Adrenal gland (tissue), 9 donors: ENCODE measurements at regions not wholly inside any gene's neighbourhood (a gene's known extent, or its start where the extent isn't known, plus 50 kb on each side); places are given as distances from the start of the nearest gene placed in this dataset.
A peak's percentile ranks its signal among the peaks of the same experiment; 100 is the strongest.

ENCODE experiments used
- DNase-seq, 7 donors: peaks; one replicate each; pipeline ENCODE4 v3.0.0-alpha.2; 2019 to 2020
- H3K27ac ChIP-seq, 5 donors: fragments of 200-600 bp; sonication (generic) in 4 of 5; 1 replicate in 3 of 5; 2 replicates in 2 of 5; pipeline versions ENCODE4 v1.5.1 to v1.8.0; 2016 to 2020; ENCODE audit warnings: mild to moderate bottlenecking in 1 of 5
- H3K27me3 ChIP-seq: fragments of 200-600 bp; 2 replicates; pipeline ENCODE4 v1.8.0; 2021
- H3K36me3 ChIP-seq, 2 donors: fragments of 200-600 bp; replicated peaks in 1 of 2; 1 replicate in 1 of 2; 2 replicates in 1 of 2; pipeline versions ENCODE4 v1.5.1 to v1.8.0; 2018 to 2022
- H3K4me1 ChIP-seq, 2 donors: fragments of 200-600 bp; replicated peaks in 1 of 2; 1 replicate in 1 of 2; 2 replicates in 1 of 2; pipeline versions ENCODE4 v1.5.1 to v1.8.0; 2018 to 2021
- H3K4me3 ChIP-seq, 4 donors: fragments of 200-600 bp; sonication (generic) in 3 of 4; one replicate each; pipeline ENCODE4 v1.5.1; 2016 to 2018
- H3K9me3 ChIP-seq, 3 donors: fragments of 200-600 bp; sonication (generic) in 1 of 3; replicated peaks in 1 of 3; 1 replicate in 2 of 3; 2 replicates in 1 of 3; pipeline versions ENCODE4 v1.5.1 to v1.8.0; 2016 to 2021
- POLR2A ChIP-seq, 2 donors: fragments of 450-650 bp; IDR thresholded peaks; one replicate each; pipeline ENCODE4 v1.6.1; 2017; ENCODE audit warnings: antibody characterized with exemption in 2 of 2, mild to moderate bottlenecking in 2 of 2, moderate library complexity in 1 of 2
- WGBS, 4 donors: extraction: QIAGEN DNeasy Blood & Tissue Kit in 2 of 4; methylation state at CpG; one replicate each; pipeline versions ENCODE4 v1.1.5 to v1.1.7; 2013 to 2017; 5-methylcytosine and 5-hydroxymethylcytosine counted together
- intact Hi-C, 2 donors: fragments of 100-400 bp; cut with DNase I; formaldehyde crosslinking; loops; one replicate each; pipeline versions ENCODE4 v1.14.1 to v1.15.0; 2022 to 2023
- TF ChIP-seq, protein P1 (sequence below), 6 experiments: fragments of 450-650 bp in 4 of 6; fragments of 200-600 bp in 2 of 6; sonication (generic) in 1 of 6; IDR thresholded peaks; 1 replicate in 5 of 6; 2 replicates in 1 of 6; pipeline versions ENCODE4 v1.5.1 to v1.8.0; 2016 to 2021; ENCODE audit warnings: antibody characterized with exemption in 6 of 6, mild to moderate bottlenecking in 2 of 6, moderate library complexity in 1 of 6
- donor health status: healthy with polysubstance abuse.
- donor health status: Bipolar disorder and iron deficiency.
- donor health status: DM: yes; HTN: yes; CAD: no.
- donor health status: DM: no; HTN: no; CAD: no.
- donor health status: DM: no; HTN: no; CAD: no.

DNA sequence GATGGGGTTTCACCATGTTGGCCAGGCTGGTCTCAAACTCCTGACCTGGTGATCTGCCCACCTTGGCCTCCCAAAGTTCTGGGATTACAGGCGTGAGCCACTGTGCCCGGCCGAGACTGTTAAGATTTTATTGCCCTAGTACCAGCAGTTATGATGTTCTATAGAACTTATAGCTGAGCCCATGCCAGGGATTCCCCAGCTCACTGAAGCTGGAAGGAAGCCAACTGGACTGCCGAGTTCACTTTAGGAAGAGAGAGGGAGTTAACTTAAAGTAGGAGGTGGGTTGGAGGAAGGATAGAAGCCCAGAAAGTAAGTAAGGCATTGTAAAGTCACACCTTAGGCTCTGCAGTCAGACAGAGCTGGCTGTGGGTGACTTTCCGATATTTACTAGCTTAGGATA lies 101.1 kb upstream of the BOC start:
- Histone ChIP-seq H3K36me3 (no peaks in the 10 kb centered on the region), H3K27me3 (no peaks in the 10 kb centered on the region), H3K4me1 (no peaks in the 10 kb centered on the region), H3K9me3 (no peaks in the 10 kb centered on the region), H3K4me3 (no peak overlapping the region), H3K27ac (no peak overlapping the region)
- intact Hi-C loops: no loop called here
- DNase-seq: no peak
- WGBS, 4 donors: 74 to 79% (median 77%) methylated on average over 5 of the region's 5 CpGs
- TF ChIP-seq POLR2A (IDR thresholded peaks at IDR 0.05): no peak
- TF ChIP-seq, protein P1, sequence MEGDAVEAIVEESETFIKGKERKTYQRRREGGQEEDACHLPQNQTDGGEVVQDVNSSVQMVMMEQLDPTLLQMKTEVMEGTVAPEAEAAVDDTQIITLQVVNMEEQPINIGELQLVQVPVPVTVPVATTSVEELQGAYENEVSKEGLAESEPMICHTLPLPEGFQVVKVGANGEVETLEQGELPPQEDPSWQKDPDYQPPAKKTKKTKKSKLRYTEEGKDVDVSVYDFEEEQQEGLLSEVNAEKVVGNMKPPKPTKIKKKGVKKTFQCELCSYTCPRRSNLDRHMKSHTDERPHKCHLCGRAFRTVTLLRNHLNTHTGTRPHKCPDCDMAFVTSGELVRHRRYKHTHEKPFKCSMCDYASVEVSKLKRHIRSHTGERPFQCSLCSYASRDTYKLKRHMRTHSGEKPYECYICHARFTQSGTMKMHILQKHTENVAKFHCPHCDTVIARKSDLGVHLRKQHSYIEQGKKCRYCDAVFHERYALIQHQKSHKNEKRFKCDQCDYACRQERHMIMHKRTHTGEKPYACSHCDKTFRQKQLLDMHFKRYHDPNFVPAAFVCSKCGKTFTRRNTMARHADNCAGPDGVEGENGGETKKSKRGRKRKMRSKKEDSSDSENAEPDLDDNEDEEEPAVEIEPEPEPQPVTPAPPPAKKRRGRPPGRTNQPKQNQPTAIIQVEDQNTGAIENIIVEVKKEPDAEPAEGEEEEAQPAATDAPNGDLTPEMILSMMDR (IDR thresholded peaks at IDR 0.05): no peak

DNA sequence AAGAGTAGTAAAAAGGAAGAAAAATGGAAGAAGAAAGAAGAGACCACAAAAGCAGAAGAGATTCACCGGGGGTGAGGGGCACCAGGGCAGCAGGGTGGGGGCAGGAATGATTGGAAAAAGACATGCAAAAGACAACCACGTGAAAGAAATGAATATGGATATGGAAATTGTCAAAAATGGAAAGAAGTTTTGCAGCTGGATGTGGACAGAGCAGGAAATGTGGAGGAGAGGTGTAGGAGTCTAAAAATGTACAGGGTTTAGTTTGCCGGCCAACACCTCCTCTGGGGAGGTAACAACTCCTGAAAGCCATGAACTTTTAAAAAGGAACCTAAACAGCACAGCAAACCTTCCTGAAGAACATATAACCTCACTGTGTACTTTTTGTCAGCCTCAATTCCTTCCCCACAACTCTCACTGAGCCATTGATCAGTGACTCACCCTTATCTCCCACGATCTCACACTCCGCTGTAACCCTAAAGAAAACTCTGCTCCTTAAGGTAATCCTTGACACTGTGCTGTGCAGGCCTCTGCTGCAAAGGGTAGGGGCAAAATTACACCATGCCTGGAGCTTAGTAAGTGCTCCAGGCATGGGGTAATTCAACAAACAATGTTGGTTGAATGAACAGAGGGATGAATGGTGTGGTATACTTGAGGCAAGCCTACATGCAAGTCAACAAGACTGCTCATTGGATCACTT lies 100.2 kb upstream of the BOC start:
- no peak for DNase-seq
- intact Hi-C loops: no loop called here
- H3K36me3 ChIP-seq: no peaks in the 10 kb centered on the region

DNA sequence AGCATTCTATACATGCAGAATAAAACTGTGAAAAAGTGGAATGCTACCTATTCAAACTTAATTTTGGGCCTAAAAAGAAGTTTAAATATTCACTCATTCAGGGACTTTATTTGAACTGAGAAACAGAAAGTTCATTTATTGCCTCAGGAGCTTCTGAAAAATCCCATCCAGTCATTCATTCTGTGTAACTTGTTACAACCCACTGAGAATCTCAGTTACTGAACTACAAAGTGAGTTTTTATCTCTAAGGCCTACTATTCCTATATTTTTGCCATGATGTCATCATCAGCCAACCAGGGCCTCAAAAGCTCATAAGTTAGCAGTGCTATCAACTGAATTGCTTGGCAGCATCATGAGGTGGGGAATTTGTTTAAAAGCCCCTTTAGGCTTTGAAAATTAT lies 98.0 kb upstream of the BOC start:
- Histone ChIP-seq H3K4me1 (no peaks in the 10 kb centered on the region), H3K36me3 (no peaks in the 10 kb centered on the region), H3K4me3 (no peak overlapping the region), H3K9me3 (no peaks in the 10 kb centered on the region), H3K27me3 (no peaks in the 10 kb centered on the region), H3K27ac (no peak overlapping the region)
- DNase-seq: no peak
- intact Hi-C loops: no loop called here
- TF ChIP-seq POLR2A (IDR thresholded peaks at IDR 0.05): no peak

More for the DNA sequence above, 100.2 kb upstream of the BOC start:
- TF ChIP-seq POLR2A (IDR thresholded peaks at IDR 0.05): no peak
- TF ChIP-seq, protein P1 (IDR thresholded peaks at IDR 0.05): no peak
- no peak overlapping the region for H3K27ac ChIP-seq
- no peaks in the 10 kb centered on the region for H3K4me1 ChIP-seq
- H3K27me3 ChIP-seq: no peaks in the 10 kb centered on the region
- H3K9me3 ChIP-seq: no peaks in the 10 kb centered on the region
- H3K4me3 ChIP-seq: no peak overlapping the region
- 60 to 66% (median 65%) methylated on average over 5 of the region's 5 CpGs for WGBS, 4 donors

DNA sequence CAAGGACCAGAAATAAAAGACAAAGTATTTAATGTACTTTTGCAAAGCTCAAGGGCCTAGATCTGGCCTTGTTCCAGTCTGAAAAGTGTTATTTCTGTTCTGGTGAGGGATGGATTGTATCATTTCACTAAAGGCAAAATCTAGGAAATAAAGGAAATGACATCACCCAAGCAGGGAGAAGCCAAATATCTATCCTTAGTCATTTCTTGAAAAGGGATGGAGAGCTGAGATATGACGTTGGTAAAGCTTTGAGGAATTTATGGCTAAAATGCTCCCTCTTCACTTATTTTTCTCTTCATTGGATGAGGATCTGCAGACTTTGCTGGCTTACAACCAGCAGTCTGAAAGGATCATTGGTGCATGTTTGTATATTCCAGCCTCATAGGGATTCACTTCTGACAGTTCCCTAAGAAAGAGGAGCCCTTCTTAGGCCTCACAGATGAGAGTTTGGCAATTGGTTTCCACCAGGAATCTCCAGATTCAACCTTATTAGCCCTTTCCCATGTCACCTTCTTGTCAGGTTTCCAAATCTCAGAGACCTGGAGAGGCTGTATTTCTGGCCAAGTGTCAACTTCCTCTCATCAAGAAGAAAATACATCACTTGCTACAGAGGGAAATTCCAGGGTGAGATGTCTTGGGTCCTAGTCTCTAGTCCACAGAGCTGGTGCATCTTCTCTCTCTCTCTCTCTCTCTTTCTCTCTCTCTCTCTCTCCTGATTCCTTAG lies 93.7 kb upstream of the BOC start:
- Histone ChIP-seq H3K4me1 (no peaks in the 10 kb centered on the region), H3K9me3 (no peaks in the 10 kb centered on the region), H3K27me3 (no peaks in the 10 kb centered on the region), H3K4me3 (no peak overlapping the region), H3K36me3 (no peaks in the 10 kb centered on the region), H3K27ac (peak overlapping the region in 1 of 5 donors; percentile 15)
- intact Hi-C loops: no loop called here
- TF ChIP-seq, protein P1 (IDR thresholded peaks at IDR 0.05): no peak
- TF ChIP-seq POLR2A (IDR thresholded peaks at IDR 0.05): no peak
- 37 to 62% (median 49%) methylated on average over 1 of the region's 1 CpG for WGBS, 4 donors
- no peak for DNase-seq
